ENCODE measurements at regions not wholly inside any gene's neighbourhood (a gene's known extent, or its start where the extent isn't known, plus 50 kb on each side); places are given as distances from the start of the nearest gene placed in this dataset.

DNA sequence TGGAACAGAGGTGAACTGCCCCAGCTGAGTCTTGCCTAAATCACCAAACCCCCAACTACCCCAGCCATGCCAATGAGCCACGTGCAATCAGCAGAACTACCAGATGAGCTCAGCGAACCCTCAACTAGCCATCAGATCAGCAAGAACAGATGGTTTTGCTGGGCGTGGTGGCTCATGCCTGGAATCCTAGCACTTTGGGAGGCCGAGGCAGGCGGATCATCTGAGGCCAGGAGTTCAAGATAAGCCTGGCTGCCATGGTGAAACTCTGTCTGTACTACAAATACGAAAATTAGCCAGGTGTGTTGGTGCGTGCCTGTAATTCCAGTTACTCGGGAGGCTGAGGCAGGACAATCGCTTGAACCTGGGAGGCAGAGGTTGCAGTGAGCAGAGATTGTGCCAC, 374.3 kb downstream of the NXPE2 start:
- no peak for DNase-seq
- H3K27me3 ChIP-seq, result no peaks in the 10 kb centered on the region
- peaks cover 0 to 3% (median 0%) of the 10 kb centered on the region in 4 donors for H3K9me3 ChIP-seq
- H3K4me3 ChIP-seq, result no peak overlapping the region
- TF ChIP-seq CTCF (IDR thresholded peaks at IDR 0.05) (no peak), POLR2A (IDR thresholded peaks at IDR 0.05) (no peak)
- no peaks in the 10 kb centered on the region for H3K36me3 ChIP-seq
- no peaks in the 10 kb centered on the region for H3K4me1 ChIP-seq
- H3K27ac ChIP-seq, result no peak overlapping the region

GRCh38 chr11:115054570-115055538, 376.5 kb downstream of the NXPE2 start:
- Histone ChIP-seq H3K4me1 (no peaks in the 10 kb centered on the region), H3K9me3 (peaks cover 0 to 3% (median 0%) of the 10 kb centered on the region in 4 donors), H3K27me3 (no peaks in the 10 kb centered on the region), H3K27ac (no peak overlapping the region), H3K36me3 (no peaks in the 10 kb centered on the region), H3K4me3 (no peak overlapping the region)
- TF ChIP-seq CTCF (IDR thresholded peaks at IDR 0.05), result no peak
- TF ChIP-seq POLR2A (IDR thresholded peaks at IDR 0.05), result no peak
- DNase-seq, result no peak

GRCh38 chr11:115056514-115056913, 378.2 kb downstream of the NXPE2 start:
- DNase-seq, result no peak
- Histone ChIP-seq H3K36me3 (no peaks in the 10 kb centered on the region), H3K27ac (no peak overlapping the region), H3K9me3 (peaks cover 0 to 3% (median 0%) of the 10 kb centered on the region in 4 donors), H3K27me3 (no peaks in the 10 kb centered on the region), H3K4me1 (no peaks in the 10 kb centered on the region), H3K4me3 (no peak overlapping the region)
- TF ChIP-seq POLR2A (IDR thresholded peaks at IDR 0.05) (no peak), CTCF (IDR thresholded peaks at IDR 0.05) (no peak)

DNA sequence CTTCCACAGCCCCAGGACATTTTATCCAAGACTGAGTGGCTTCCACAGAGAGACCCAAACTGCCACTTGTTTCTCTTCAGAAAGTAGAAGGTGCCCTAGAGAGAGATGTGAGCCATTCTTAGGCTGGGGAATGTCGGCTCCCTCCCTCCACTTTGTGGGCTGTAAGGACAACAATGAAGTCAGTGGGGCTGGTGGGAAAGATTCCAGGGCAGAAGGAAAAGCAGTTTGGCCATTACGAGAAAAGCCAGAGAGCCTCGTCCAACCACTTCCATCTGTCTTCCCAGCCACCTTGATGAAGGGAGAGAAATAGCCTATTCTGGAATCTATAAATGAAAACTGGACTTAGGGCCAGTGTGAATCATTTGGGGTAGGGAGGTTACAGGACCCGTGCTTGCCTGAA, 382.5 kb downstream of the NXPE2 start:
- Histone ChIP-seq H3K27ac (no peak overlapping the region), H3K4me3 (no peak overlapping the region), H3K36me3 (no peaks in the 10 kb centered on the region), H3K27me3 (no peaks in the 10 kb centered on the region), H3K9me3 (peaks cover 0 to 3% (median 0%) of the 10 kb centered on the region in 4 donors), H3K4me1 (no peaks in the 10 kb centered on the region)
- no peak for TF ChIP-seq POLR2A (IDR thresholded peaks at IDR 0.05)
- TF ChIP-seq CTCF (IDR thresholded peaks at IDR 0.05), result no peak
- no peak for DNase-seq

- H3K27me3 ChIP-seq, result no peaks in the 10 kb centered on the region
- no peak overlapping the region for H3K4me3 ChIP-seq
- TF ChIP-seq POLR2A (IDR thresholded peaks at IDR 0.05) (no peak), CTCF (IDR thresholded peaks at IDR 0.05) (no peak)
- H3K36me3 ChIP-seq, result no peaks in the 10 kb centered on the region
- no peak for DNase-seq
- no peak overlapping the region for H3K27ac ChIP-seq
- H3K9me3 ChIP-seq, result no peaks in the 10 kb centered on the region
- no peaks in the 10 kb centered on the region for H3K4me1 ChIP-seq
Observed at GRCh38 chr11:115065314-115065713, 387.0 kb downstream of the NXPE2 start.

Data from Peyer's patch (tissue), 4 donors.